ENCODE measurements at regions not wholly inside any gene's neighbourhood (a gene's known extent, or its start where the extent isn't known, plus 50 kb on each side); places are given as distances from the start of the nearest gene placed in this dataset.

DNA sequence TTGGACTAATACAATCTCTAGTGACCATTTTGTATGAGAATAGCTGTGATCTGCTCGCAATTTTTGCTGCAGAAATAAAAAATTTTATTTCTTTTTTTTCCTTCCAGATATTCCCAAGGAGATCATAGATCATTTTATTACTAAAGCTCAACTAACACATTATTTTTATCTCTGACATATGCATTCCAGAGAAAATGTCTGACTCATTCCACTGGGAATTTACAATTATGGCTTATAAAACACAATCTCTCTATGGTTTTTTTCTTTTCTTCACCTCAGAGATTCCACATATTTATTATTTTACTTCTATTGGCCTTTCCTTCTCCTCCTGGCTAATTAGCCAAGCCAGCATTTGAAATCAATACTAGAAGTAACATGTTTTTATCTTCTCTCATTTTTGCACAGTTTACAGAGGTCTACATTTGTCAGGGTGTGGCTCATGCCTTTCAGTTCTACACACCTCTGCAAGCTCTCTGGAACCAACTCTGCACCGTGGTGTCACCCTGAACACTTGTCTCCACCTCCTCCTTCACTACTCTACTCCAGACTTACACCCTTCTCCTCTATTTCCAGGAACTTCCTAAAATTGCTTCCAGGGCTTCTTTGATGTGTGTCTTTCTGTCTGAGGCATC is 59.8 kb upstream of the GPM6A start:
- no peak for DNase-seq

DNA sequence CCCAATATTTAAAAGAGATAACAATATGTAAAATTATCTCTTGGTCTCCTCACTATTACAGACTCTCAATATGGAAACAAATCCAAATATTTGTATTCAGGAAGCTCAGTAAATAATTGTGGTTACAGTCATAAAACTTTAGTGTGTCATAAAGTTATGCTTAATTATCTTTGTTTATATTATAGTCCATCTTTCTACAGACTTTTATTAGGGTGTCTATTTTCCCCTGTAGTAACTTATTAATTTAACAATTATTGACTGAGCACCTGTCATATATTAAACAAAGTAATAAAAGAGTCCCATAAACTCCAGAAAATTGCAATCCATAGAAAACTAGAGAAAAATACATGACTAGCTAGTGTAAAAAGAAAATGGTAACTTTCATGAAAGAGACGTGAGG is 61.6 kb upstream of the GPM6A start:
- DNase-seq: no peak

DNA sequence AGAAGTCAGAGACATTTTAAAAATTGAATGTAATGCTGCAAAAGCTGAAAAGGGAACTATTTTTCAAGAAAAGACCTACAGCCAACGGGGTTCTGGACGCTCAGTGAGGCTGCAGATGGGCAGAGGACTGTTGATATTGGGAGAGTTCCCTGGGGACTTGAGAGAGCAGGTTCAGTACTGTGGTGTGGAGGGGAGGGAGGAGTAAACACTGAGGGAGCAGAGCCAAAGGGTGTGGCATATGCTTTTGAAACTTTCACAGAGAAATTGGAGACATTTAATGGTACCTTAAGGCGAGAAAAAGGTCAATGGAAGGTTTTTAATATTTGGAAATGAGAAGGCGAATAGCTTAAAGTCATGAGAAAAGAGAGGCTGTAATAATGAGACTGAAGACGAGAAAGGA is 62.2 kb upstream of the GPM6A start:
- DNase-seq: no peak

DNA sequence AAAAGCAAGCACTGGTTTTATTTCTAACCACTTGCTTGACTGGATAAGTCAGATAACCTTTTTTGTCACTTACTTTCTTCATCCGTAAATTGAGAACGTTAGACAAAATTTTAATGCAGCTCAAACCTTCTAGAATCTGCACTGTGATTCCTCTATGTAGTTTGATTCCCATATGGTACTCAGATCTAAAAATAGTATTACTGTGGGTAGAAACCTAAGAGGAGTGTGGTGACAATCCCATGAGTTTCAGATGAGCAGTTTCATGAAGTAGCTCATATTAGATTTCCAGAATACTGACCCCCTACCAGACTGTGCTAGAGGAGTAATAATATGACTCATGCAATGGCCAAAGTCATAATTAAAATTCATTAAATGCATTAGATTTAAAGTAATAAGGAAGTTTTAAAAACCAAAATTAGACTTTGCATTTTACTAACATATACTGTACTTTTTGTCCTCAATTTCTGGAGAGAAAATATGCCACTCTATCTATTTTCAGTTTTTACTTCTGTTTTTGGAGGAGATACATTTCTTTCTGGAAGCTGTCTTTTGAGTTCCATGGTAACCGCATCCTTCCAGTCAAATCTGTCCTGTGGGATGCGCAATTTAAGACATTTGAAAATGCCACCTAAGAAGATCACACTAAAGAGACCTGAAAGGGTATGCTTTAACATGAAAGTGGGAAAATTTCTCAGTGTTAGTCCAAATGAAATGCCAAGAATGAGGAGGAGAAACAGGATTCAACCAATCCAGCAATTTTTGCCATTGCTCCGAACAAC is 64.1 kb upstream of the GPM6A start:
- no peak for DNase-seq

DNA sequence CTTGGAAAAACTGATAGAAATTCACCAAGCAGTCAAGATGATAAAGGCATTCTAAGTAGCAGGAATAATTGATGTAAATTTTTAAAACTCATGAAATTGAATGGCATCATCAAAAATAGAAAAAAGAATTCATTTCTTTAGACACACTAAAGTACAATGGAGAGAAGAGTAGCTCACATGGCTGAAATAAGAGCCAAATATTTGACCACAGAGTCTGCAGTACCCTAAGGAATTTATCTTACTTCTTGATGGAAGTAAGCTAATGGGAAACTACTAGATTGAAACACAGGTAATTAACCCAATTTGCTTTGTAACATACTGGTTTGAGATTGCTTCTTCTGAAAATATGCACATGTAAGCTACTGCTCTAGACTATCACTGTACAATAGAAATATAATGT is 70.8 kb upstream of the GPM6A start:
- DNase-seq: no peak

DNA sequence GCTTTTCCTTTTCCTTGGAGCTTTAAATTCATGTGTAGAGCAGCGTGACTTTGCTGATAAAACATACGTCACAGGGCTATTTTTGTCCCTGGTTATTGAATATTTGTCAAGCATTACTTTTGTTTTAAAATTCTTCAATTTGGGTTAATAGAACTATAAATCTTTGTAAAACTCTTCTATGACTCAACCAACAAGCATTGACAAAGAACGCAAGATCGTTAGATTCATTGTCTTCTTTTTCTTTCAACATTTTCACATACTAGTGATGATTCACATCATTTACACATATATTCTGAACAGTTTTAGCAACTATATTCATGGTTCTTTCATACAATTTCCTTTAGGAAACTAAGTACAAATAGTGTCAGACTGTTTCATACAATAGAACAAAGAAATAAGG is 72.0 kb upstream of the GPM6A start:
- no peak for DNase-seq

DNA sequence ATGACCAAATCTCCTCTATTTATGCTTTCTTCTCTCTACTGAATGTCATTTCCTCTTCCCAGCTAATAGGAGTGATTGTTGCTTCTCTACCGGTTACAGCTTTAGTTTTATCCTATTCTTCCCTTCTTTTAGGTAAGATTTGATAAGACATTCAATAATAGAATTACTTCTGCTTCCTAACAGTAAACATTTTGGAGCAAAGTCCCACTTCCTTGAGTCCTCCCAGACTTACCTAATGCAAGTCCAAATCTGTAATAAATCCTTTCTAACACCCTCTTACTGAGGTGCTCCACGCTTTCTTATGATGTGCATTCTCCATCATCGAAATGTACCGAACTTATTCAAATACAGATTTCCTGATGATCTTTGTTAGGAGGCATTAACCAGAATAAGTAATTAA is 79.2 kb upstream of the GPM6A start:
- no peak for DNase-seq

DNA sequence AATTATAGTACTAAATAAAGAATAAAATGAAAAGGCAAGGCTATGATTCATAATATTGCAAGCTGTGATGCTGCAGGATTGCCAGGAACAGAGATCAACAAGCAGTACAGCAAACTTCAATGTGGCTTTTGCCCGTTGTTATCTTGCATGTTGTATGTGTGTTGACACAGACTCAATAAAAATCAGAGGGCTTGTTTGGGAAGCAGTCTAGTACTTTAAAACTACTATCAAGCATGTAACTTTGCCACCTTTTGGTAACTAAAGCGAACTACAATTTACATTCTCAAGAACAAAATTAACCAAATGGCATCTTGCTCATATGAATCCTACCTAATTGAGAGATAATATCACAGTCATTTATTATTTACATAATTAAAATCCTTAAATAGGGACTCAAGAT is 79.8 kb upstream of the GPM6A start:
- no peak for DNase-seq

DNA sequence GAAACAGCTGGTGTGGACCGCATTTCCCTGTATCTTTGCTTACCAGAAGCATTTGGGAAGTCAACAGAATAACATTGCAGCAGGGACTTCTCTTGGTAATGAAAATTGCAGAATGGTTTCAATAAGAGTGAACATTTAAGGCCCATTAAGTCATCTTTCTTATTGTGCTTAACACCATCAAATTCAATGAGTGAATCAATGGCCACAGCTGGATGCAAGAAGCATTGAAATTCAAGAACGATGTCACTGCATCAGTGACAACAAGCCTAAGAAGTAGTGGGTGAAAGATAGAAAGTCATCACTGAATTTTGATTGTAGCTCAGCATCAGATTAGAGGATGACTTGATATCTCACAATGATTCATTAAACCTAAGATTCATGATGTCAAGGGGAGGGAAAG is 93.9 kb upstream of the GPM6A start:
- no peak for DNase-seq

DNA sequence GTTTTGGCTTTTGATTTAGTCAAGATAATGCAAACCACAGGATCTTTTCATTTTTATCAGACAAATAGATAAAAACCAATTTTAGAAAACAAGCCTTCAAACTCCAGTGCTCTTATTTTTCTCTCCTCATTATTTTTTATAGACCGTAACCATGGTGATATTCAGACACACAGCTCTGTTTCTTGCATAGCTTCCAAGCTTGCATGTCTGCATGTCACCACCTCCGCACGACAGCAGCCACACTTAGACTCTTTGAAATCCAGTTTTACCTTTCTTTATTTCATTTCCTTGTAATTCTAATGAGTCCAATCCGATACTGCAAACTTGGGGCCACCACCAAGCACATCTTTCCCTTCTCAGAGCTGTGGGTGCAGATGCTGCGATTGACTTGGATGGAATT is 94.3 kb upstream of the GPM6A start:
- DNase-seq: no peak

DNA sequence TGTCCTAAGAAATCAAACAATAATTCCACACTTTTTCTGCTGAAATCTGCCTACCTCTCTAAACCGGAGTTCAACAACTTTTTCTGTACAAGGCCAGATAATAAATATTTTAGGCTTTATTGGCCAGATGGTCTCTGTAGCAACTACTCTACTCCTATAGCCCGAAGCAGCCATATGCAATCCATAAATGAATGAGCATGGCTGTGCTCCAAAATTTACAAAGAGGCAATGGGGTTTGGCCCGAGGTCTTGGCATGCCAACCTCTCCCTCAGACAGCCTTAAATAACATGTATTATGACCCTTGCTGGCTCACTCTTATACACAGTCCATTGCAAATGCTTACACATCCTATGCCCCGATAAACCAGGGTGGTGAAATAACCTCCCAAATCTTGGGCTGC is 98.6 kb upstream of the GPM6A start:
- DNase-seq: no peak

DNA sequence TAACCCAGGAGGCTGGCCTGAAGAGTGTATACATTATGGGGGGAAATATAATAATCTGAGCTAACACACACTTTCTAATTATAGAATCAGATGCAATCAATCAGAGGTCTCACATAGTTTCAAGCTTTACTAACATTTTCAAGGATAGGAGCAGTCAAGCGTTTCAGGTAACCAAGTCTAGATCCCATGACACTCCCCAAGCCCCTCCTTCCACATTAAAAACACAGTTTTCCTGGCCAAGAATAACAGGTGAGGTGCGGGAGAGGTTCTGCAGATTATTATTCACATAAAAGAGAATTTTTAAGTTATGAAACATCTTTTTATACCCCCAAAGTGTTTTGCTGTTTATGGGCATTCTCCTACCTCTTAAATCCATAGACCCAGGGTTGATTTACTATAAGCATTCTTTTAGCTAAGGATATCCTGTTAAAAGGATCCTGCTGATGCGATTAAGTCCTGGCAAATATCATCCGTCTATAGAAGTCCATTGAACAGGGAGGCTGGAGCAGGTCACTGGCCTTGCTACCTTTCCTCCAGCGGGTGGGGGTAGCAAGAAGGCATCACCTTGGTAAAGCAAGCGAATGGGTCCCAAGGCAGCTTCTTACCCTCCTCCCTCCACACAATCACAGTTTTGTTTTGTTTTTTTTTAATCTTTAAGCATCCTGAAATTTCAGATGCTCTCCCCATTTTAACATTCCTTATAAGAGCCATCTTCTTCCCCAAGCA is 104.7 kb upstream of the GPM6A start:
- no peak for DNase-seq

DNA sequence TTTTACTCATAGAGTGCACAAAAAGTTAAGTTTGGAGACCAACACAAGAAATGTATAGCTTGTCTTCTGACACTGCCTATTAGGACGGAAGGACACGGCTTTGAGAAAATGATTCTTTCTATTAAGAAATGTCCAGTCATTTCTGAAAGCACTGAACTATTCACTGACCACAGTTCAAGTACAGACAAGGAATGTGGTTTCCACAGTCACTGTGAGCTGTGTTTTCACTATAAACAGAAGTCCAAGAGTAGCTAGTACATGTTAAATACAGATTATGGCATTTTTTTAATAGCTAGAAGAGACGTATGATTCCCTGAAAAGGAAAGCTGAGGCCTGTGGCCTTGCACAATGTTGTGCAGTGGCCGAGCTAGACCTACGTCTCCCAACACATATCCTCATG is 115.1 kb upstream of the GPM6A start:
- no peak for DNase-seq

DNA sequence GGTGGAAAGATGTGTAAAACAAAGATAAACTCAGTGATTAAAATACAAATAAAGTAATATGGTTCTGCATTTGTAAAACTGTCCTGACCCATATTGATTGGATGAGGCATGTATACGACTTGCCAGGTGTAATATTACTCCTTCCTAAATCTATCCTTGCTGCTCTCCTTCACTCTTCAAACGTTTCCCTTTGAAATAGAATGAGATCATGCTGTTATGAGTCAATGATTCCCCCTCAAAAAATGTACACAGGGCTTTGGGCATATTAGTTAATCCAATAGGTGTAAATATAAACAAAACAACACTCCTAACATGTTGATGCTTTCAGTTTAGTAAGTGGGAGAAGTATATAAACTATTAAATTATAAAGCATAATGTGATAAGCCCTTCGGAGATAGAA is 117.4 kb upstream of the GPM6A start:
- DNase-seq: no peak

DNA sequence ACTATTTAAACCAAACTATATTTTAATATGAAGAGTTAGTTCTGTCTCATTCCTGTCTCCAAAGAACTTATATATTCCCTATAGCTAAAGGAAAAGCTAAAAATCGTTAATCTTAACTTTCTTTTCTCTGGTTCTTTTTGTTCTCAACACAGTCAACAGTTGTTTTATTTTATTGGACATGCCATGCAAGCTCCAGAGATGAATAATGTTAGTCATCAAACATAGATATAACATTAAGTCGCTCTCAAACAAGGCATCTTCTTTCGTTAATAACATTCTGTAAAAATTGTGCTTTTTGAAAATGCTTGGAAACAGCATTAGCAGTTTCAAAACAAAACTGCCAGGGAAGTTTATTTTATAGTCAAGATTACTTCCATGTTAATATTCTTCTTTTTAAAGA is 117.9 kb upstream of the GPM6A start:
- no peak for DNase-seq

DNA sequence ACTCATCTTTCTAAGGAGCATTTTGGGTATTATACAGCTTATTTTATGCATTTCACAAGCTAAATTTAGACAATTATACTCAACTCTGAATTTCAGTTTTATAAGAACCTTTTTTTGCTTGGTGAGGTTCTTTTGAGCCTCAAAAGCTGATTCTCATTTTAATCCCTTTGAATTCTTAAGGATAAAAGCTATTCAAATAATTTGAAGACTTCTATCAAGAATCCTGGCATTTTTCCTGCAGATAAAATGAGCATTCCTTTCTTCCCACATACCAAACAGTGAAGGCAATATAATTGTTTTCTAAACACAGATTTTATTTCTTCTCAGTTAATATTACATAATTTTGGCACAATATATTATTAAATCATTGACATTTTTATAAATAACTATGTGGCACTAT is 118.4 kb upstream of the GPM6A start:
- DNase-seq: no peak

DNA sequence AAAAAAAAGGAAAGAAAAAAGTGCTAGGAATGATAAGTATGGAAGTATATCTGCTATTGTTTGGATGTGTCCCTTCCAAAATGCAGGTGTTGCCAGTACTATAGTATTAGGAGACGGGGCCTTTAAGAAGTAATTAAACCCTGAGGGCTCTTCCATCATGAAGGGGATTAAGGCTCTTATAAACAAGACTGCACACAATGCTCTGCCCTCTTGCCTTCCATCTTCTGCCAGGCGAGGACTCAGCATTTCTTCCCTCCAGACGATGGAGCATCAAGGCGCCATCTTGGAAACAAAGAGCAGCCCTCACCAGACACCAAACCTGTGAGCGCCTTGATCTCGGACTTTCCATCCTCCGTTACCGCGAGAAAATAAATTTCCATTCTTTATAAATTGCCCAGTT is 120.1 kb upstream of the GPM6A start:
- no peak for DNase-seq

DNA sequence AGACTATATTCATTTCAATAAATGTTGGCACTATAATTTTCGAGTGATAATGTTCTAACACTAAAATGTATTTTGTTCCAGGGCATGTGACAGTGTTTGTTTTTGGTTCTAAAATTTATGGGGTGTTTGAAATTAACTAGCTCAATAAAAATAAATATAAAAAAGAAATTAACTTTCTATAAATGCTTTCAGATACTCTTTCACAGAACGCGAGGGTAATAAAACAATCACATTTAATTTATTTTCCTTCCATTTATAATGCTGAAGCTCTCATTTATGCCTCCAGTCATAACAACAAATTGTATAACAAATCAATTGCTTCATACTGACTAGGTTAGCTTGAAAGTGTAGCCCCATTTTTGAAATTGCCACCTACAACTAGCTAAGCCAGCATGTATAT is 122.4 kb upstream of the GPM6A start:
- no peak for DNase-seq

DNA sequence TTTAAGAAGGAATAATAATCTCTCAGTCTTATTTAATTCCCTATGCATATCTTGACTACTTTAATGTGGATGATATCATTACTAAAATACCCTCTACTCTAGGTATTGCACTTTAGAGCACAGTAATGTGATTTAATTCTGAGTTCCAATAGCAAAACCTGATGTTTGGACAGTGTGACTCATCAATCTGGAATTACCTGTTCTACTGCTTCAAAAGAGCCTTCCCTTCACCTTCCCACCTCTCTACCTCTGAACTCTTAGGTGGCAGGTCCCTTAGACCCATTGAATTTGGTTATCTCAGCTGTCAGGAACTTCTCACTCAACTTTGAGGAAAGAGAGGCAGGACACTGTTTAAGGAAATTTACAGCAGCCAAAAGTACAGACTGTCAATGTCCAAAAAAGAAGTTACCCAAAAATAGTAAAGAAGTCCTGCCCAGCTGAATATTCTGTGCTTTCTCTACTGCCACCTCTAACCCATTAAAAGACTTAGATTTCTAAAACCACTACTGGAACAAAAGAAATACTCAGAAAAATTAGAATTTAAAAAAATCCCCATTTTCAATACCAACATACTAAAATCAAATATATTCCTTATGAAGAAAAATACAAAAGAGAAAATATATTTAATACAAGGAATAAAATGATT is 123.1 kb upstream of the GPM6A start:
- DNase-seq: no peak

DNA sequence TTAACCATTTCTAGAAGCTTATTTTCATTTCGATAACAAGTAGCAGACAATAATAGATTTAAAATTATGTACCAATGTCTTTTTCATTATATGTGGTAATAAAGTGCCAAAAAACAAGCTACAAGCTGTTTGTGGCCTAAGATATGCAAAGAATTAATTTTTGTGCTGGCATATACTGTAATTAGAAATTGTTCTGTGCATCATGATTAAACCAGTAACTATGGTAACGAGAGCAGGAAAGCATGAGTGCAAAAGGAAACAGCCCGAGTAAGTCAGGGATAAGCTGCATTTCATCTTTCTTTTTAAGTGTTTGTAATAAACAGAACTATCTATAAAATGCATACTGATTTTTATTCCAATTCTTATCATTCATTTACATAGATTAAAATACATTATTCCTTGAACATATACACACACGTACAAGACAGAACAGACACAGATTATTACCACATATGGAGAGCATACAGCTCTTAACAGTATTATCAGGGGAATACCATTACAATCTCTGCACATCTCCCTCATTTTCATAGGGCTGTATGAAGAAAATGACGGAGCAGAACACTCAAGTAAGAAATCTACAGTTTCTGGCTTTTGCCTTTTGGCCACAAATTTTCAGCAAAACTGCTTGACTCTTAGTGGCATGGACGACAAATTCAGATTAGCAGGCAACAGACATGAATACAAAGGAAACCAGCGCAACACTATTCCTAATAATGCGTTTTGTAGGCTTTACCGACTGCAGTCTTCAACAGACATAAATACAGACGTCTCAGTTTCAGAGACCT is 121.3 kb upstream of the WDR17 start:
- no peak for DNase-seq

DNA sequence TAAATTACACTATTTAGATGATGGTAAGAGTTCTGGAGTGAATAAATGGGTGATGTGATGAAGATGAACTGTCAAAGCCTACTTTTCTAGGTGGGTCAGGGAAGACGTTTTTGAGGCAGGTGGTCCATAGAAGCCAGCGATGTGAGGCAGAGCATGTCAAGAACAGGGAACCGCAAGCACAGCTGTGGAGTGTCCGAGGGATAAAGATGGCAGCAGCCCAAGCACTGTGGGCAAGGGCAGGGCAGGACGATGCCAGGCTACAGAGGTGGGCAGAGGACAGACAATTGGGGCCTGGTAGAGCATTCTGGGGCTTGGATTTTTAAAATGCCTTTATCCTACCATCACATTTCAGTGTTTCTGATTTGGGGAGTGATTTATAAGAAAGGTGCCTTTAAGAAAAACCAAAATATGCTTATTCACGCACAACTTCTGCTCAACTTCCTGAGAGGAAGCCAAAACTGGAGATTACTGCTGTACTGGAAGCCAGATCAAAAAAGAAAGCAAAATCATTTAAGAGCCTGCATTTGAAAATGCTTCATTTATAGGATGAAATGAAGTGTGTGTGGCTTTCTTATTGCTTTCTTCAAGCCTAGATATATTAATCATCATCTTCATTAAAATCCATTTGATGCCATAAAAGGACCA is 119.0 kb upstream of the WDR17 start:
- DNase-seq: no peak

DNA sequence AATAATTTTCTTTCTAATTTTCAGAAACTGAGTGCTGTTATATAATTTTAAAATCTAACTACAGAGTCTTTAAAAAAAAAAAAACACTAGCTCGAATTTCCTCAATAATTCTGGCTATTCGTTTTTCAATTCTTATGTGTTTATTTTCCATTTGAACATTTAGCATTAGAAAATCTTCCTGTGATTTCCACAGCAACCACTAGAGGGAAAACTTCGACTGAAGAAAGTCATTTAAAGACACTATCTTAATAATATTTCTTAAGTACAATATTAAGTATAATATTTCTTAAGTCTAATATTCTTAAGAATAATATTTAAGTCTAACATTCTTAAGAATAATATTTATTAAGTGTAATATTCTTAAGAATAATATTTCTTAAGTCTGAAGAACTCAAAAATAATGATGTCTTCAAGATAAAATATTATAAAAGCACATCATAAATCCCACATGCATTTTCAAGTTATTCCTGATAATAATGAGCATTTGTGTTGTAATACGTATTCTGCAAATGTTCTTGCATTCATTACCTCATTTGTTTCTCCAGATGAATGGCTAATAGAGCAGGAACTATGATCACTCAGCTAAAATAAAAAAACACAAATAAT is 118.4 kb upstream of the WDR17 start:
- DNase-seq: no peak
